ENCODE measurements at regions not wholly inside any gene's neighbourhood (a gene's known extent, or its start where the extent isn't known, plus 50 kb on each side); places are given as distances from the start of the nearest gene placed in this dataset.

DNA sequence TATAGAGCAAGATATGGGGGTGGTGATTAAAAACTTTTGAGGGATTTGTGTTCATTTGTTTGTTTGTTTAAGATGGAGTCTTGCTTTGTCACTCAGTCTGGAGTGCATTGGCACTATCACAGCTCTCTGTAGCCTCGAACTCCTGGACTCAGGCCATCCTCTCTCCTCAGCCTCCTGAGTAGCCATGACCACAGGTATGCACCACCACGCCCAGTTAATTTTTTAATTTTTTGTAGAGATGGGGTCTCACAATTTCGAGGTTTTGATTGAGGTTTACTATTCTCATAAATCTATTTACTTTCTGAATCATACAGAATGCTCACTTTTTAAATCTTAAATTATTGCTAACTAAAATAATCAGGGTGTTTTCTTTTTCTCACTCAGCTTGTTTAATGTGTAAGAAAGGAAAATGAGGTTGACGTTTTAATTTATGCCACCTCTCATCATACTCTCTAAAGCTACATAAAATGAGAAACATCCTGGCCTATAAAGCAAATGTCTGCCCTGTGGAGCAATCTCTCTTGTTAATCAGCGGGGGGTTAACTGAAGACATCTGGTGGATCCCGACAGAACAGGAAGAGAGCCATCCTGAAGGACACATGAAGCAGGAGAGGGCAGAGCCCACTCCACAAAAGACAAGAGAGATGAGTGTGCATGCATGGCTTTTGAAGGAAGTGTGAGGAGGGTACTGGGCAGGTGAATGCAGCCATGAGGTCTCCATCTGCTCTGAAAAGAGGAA is 589.1 kb upstream of the SLC8A1 start:
- Histone ChIP-seq H3K27ac (no peak overlapping the region), H3K4me1 (no peaks in the 10 kb centered on the region)

GRCh38 chr2:41042343-41042742 is 590.5 kb upstream of the SLC8A1 start:
- no peaks in the 10 kb centered on the region for H3K4me1 ChIP-seq
- no peaks in the 10 kb centered on the region for H3K9me3 ChIP-seq
- no peaks in the 10 kb centered on the region for H4K20me1 ChIP-seq
- TF ChIP-seq Cebpa-rat (IDR thresholded peaks at IDR 0.05), result no peak
- H3K9ac ChIP-seq, result no peak overlapping the region
- H3K36me3 ChIP-seq, result no peaks in the 10 kb centered on the region
- no peak overlapping the region for H3K4me3 ChIP-seq
- H3K27me3 ChIP-seq, result no peaks in the 10 kb centered on the region
- H3K27ac ChIP-seq, result no peak overlapping the region
- H3K4me2 ChIP-seq, result no peak overlapping the region

More for the DNA sequence above, 589.1 kb upstream of the SLC8A1 start:
- Histone ChIP-seq H4K20me1 (no peaks in the 10 kb centered on the region), H3K9ac (no peak overlapping the region), H3K4me3 (no peak overlapping the region), H3K36me3 (no peaks in the 10 kb centered on the region), H3K27me3 (no peaks in the 10 kb centered on the region), H3K9me3 (no peaks in the 10 kb centered on the region), H3K4me2 (no peak overlapping the region)
- no peak for TF ChIP-seq Cebpa-rat (IDR thresholded peaks at IDR 0.05)

GRCh38 chr2:41061356-41061755 is 609.5 kb upstream of the SLC8A1 start:
- H3K4me3 ChIP-seq, result no peak overlapping the region
- H3K4me2 ChIP-seq, result no peak overlapping the region
- no peaks in the 10 kb centered on the region for H3K9me3 ChIP-seq
- H3K4me1 ChIP-seq, result peaks cover 7% of the 10 kb centered on the region; the same call in 1 of the 2 replicates
- no peaks in the 10 kb centered on the region for H3K27me3 ChIP-seq
- no peaks in the 10 kb centered on the region for H4K20me1 ChIP-seq
- TF ChIP-seq Cebpa-rat (IDR thresholded peaks at IDR 0.05), result no peak
- no peak overlapping the region for H3K27ac ChIP-seq
- no peak overlapping the region for H3K9ac ChIP-seq
- H3K36me3 ChIP-seq, result no peaks in the 10 kb centered on the region

DNA sequence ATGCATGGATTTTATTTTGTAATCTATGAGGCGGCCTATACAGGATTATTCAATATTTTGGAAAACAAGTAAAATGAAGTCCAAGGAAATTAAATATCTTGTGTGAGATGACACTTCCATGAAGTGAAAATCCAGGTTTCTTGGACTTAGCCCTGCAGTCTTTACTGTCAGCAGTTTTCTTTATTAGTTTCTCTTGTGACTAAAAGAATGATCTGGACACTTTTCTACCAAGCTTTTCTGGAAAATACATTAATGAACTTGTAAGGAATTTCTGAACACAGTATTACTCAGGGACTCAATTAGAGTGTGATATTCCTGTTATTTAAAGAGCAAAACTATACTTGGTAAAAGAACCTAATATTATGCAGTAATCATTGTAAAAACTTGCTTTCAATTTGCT is 610.4 kb upstream of the SLC8A1 start:
- Histone ChIP-seq H3K27ac (no peak overlapping the region), H3K4me2 (no peak overlapping the region), H4K20me1 (no peaks in the 10 kb centered on the region), H3K9me3 (no peaks in the 10 kb centered on the region), H3K4me3 (no peak overlapping the region), H3K4me1 (peaks cover 7% of the 10 kb centered on the region; the same call in 1 of the 2 replicates), H3K9ac (no peak overlapping the region), H3K36me3 (no peaks in the 10 kb centered on the region), H3K27me3 (no peaks in the 10 kb centered on the region)
- no peak for TF ChIP-seq Cebpa-rat (IDR thresholded peaks at IDR 0.05)

- no peaks in the 10 kb centered on the region for H3K27me3 ChIP-seq
- H4K20me1 ChIP-seq, result no peaks in the 10 kb centered on the region
- H3K36me3 ChIP-seq, result no peaks in the 10 kb centered on the region
- H3K9me3 ChIP-seq, result no peaks in the 10 kb centered on the region
- H3K4me1 ChIP-seq, result peaks cover 6% of the 10 kb centered on the region; the same call in 1 of the 2 replicates
- TF ChIP-seq Cebpa-rat (IDR thresholded peaks at IDR 0.05), result no peak
- no peak overlapping the region for H3K4me3 ChIP-seq
- H3K27ac ChIP-seq, result no peak overlapping the region
- no peak overlapping the region for H3K4me2 ChIP-seq
- H3K9ac ChIP-seq, result no peak overlapping the region
Measured at GRCh38 chr2:41066168-41066567, 614.3 kb upstream of the SLC8A1 start.

DNA sequence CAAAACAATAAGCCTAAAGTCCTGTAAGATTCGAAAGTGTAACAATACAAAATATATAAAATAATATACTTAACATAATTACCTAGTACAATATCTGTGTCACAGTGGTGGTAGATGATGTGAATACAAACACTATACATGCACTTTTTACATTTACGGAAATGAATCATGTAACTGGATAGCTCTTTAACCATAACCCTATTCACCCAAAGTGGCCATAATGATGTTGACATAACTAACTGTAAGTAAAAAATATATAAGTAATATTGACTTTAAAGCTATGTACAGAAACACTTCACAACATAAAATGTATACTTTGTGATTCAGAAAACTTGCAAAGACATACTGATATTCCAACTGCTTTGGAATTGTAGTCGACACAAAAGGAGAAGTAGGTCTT is 616.9 kb upstream of the SLC8A1 start:
- TF ChIP-seq Cebpa-rat (IDR thresholded peaks at IDR 0.05), result no peak
- H4K20me1 ChIP-seq, result no peaks in the 10 kb centered on the region
- H3K27ac ChIP-seq, result no peak overlapping the region
- H3K9ac ChIP-seq, result no peak overlapping the region
- no peak overlapping the region for H3K4me3 ChIP-seq
- no peaks in the 10 kb centered on the region for H3K9me3 ChIP-seq
- no peaks in the 10 kb centered on the region for H3K4me1 ChIP-seq
- no peaks in the 10 kb centered on the region for H3K36me3 ChIP-seq
- no peak overlapping the region for H3K4me2 ChIP-seq
- H3K27me3 ChIP-seq, result no peaks in the 10 kb centered on the region

GRCh38 chr2:41078341-41078740 is 626.5 kb upstream of the SLC8A1 start:
- H3K4me2 ChIP-seq, result no peak overlapping the region
- no peaks in the 10 kb centered on the region for H3K27me3 ChIP-seq
- no peak overlapping the region for H3K9ac ChIP-seq
- H3K36me3 ChIP-seq, result no peaks in the 10 kb centered on the region
- H3K9me3 ChIP-seq, result 0 out of 2 replicates have a peak, but pooled peaks cover 4% of the 10 kb centered on the region
- H3K4me3 ChIP-seq, result no peak overlapping the region
- TF ChIP-seq Cebpa-rat (IDR thresholded peaks at IDR 0.05), result no peak
- H4K20me1 ChIP-seq, result no peaks in the 10 kb centered on the region
- no peak overlapping the region for H3K27ac ChIP-seq
- no peaks in the 10 kb centered on the region for H3K4me1 ChIP-seq

GRCh38 chr2:41079011-41079410 is 627.1 kb upstream of the SLC8A1 start:
- no peak for TF ChIP-seq Cebpa-rat (IDR thresholded peaks at IDR 0.05)
- Histone ChIP-seq H3K9me3 (0 out of 2 replicates have a peak, but pooled peaks cover 4% of the 10 kb centered on the region), H3K27ac (no peak overlapping the region), H3K4me1 (no peaks in the 10 kb centered on the region), H3K9ac (no peak overlapping the region), H3K4me3 (no peak overlapping the region), H3K27me3 (no peaks in the 10 kb centered on the region), H3K4me2 (no peak overlapping the region), H4K20me1 (no peaks in the 10 kb centered on the region), H3K36me3 (no peaks in the 10 kb centered on the region)

- Histone ChIP-seq H3K9ac (no peak overlapping the region), H3K36me3 (no peaks in the 10 kb centered on the region), H3K27me3 (no peaks in the 10 kb centered on the region), H3K4me1 (no peaks in the 10 kb centered on the region), H3K4me2 (no peak overlapping the region), H4K20me1 (no peaks in the 10 kb centered on the region), H3K9me3 (0 out of 2 replicates have a peak, but pooled peaks cover 4% of the 10 kb centered on the region), H3K4me3 (no peak overlapping the region), H3K27ac (no peak overlapping the region)
- TF ChIP-seq Cebpa-rat (IDR thresholded peaks at IDR 0.05), result no peak
Measured at GRCh38 chr2:41084321-41084720, 632.4 kb upstream of the SLC8A1 start.

- no peaks in the 10 kb centered on the region for H3K4me1 ChIP-seq
Measured at GRCh38 chr2:41087946-41088345, 636.1 kb upstream of the SLC8A1 start.

More at GRCh38 chr2:41087946-41088345, 636.1 kb upstream of the SLC8A1 start:
- no peak overlapping the region for H3K9ac ChIP-seq
- no peak for TF ChIP-seq Cebpa-rat (IDR thresholded peaks at IDR 0.05)
- no peak overlapping the region for H3K4me2 ChIP-seq
- no peak overlapping the region for H3K4me3 ChIP-seq
- H4K20me1 ChIP-seq, result no peaks in the 10 kb centered on the region
- no peaks in the 10 kb centered on the region for H3K27me3 ChIP-seq
- H3K9me3 ChIP-seq, result no peaks in the 10 kb centered on the region
- H3K36me3 ChIP-seq, result no peaks in the 10 kb centered on the region
- H3K27ac ChIP-seq, result no peak overlapping the region
